Thymus (tissue), 11 donors: ENCODE measurements at regions not wholly inside any gene's neighbourhood (a gene's known extent, or its start where the extent isn't known, plus 50 kb on each side); places are given as distances from the start of the nearest gene placed in this dataset.

Source experiments
- DNase-seq, 9 donors: peaks; one replicate each; pipeline ENCODE4 v3.0.0-alpha.2; 2013; ENCODE audit warnings: low spot score in 9 of 9, low read depth in 6 of 9, missing footprints in 1 of 9
- H3K27ac ChIP-seq, 2 donors: one replicate each; pipeline ENCODE4 v1.5.1; 2013; ENCODE audit warnings: control low read depth in 1 of 2, low read depth in 1 of 2, low read length in 1 of 2, mild to moderate bottlenecking in 1 of 2, moderate library complexity in 1 of 2
- H3K27me3 ChIP-seq, 2 donors: one replicate each; pipeline ENCODE4 v1.5.1; 2013; ENCODE audit warnings: low read length in 1 of 2; ENCODE audit not compliant: control insufficient read depth in 2 of 2, insufficient read depth in 1 of 2
- H3K36me3 ChIP-seq, 2 donors: one replicate each; pipeline ENCODE4 v1.5.1; 2013; ENCODE audit warnings: low read length in 1 of 2, mild to moderate bottlenecking in 1 of 2, moderate library complexity in 1 of 2; ENCODE audit not compliant: control insufficient read depth in 2 of 2, insufficient read depth in 2 of 2
- H3K4me1 ChIP-seq, 2 donors: one replicate each; pipeline ENCODE4 v1.5.1; 2013; ENCODE audit warnings: low read length in 2 of 2; ENCODE audit not compliant: control insufficient read depth in 2 of 2, insufficient read depth in 2 of 2
- H3K4me3 ChIP-seq, 2 donors: one replicate each; pipeline ENCODE4 v1.5.1; 2013; ENCODE audit warnings: low read length in 2 of 2, control low read depth in 1 of 2, mild to moderate bottlenecking in 1 of 2
- H3K9me3 ChIP-seq, 2 donors: one replicate each; pipeline ENCODE4 v1.5.1; 2013; ENCODE audit warnings: low read length in 1 of 2, mild to moderate bottlenecking in 1 of 2; ENCODE audit not compliant: control insufficient read depth in 2 of 2, insufficient read depth in 1 of 2
- WGBS: extraction: QIAGEN DNeasy Blood & Tissue Kit; methylation state at CpG from one replicate; pipeline ENCODE4 v1.1.7; 2013; 5-methylcytosine and 5-hydroxymethylcytosine counted together
- donor health status: healthy.

DNA sequence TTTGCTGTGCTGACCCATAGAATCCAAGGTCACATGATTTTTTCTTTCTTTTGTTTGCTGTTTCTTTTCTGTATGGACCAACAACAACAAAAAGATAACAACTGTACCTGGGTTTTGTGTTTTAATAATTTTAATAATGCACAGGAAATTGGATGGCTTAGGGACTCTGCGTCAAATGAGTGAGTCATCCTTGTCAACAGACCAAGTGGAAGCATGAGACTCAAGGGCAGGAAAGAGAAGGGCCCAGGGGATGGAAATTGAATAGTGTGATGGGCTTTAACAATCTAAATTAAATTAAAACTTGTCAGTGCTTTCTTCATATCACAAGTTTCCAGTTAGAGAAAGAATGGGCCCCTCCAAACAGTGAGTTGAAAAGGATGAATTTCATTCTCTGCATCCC is 413.0 kb downstream of the PREX1 start:
- Histone ChIP-seq H3K27me3 (no peaks in the 10 kb centered on the region), H3K4me1 (no peaks in the 10 kb centered on the region), H3K36me3 (no peaks in the 10 kb centered on the region), H3K4me3 (no peak overlapping the region), H3K27ac (no peak overlapping the region), H3K9me3 (no peaks in the 10 kb centered on the region)
- 80% methylated on average over 1 of the region's 1 CpG for whole genome bisulfite sequencing
- no peak for DNase-seq

DNA sequence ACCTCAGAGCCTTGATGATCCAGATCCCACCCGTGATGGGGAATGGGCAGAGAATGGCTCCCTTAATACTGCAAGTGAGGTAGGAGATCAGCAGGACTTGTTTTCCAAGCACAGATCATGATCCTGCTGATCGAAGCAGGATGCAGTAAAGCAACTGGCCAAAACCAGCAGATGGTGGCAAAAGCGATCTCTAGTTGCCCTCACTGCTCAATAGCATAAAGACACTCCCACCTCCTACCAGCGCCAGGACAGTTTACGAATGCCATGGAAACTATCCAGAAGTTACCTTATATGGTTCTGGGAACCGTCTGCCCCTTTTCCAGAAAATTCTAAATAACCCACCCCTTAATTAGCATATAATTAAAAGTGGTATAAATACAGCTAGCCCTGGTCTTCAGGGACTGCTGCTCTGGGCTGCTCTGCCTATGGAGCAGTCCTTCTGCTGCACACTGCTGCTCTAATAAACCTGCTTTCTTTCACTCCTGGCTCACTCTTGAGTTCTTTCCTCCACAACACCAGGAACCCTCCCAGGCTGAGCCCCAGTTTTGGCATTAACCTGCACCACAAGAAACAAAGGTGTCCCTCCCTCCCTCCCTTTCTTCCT is 415.8 kb downstream of the PREX1 start:
- WGBS: 91% methylated on average over 6 of the region's 6 CpGs
- H3K4me3 ChIP-seq: no peak overlapping the region
- H3K27me3 ChIP-seq: no peaks in the 10 kb centered on the region
- no peaks in the 10 kb centered on the region for H3K9me3 ChIP-seq
- H3K4me1 ChIP-seq: no peaks in the 10 kb centered on the region
- H3K27ac ChIP-seq: no peak overlapping the region
- H3K36me3 ChIP-seq: no peaks in the 10 kb centered on the region
- no peak for DNase-seq

DNA sequence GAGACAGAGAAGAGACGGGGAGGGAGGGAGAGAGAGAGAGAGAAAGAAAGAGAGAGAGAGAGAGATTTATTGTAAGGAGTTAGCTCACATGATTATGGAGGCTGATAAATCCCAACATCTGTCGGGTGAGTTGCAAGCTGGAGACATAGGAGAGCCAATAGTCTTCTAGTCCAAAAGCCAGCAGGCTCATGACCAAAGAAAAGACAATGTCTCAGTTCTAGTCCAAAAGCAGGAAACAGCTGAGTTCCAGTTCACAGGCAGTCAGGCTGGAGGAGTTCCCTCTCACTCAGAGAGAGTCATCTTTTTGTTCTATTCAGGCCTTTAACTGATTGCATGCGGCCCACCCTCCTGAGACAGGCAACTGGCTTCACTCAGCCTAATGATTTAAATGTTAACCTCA is 416.6 kb downstream of the PREX1 start:
- WGBS: 93% methylated on average over 3 of the region's 3 CpGs
- DNase-seq: no peak
- Histone ChIP-seq H3K36me3 (no peaks in the 10 kb centered on the region), H3K4me3 (no peak overlapping the region), H3K4me1 (no peaks in the 10 kb centered on the region), H3K27ac (no peak overlapping the region), H3K9me3 (no peaks in the 10 kb centered on the region), H3K27me3 (no peaks in the 10 kb centered on the region)

DNA sequence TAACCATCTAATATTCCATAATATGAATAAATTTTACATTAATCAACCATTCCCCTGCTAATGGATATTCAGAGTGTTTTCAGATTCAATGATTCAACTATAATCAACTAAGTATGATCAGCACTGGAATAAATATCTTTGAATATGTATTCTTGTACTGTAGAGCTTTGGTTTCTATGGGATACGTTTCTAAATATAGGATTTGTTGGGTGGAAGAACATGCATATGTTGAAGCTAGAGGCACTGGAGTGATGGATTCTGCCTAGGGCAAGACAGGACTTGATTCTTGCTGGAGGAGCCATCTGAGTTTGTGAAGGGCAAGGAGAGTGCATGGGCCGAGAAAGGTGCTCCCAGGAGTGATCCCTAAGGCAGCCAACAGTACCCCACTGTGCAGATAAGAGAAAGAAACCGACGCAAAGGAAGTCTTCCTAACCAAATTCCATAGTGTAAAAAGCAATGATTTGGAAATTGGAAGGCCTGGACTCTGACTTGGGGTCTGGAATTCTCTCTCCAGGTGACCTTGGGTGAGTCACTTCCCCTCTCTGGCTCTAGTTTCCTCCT is 418.7 kb downstream of the PREX1 start:
- Histone ChIP-seq H3K4me3 (no peak overlapping the region), H3K27ac (no peak overlapping the region), H3K4me1 (peaks cover 0 to 3% of the 10 kb centered on the region in 2 donors), H3K27me3 (no peaks in the 10 kb centered on the region), H3K9me3 (no peaks in the 10 kb centered on the region), H3K36me3 (no peaks in the 10 kb centered on the region)
- WGBS: 93% methylated on average over 4 of the region's 4 CpGs
- DNase-seq: no peak

DNA sequence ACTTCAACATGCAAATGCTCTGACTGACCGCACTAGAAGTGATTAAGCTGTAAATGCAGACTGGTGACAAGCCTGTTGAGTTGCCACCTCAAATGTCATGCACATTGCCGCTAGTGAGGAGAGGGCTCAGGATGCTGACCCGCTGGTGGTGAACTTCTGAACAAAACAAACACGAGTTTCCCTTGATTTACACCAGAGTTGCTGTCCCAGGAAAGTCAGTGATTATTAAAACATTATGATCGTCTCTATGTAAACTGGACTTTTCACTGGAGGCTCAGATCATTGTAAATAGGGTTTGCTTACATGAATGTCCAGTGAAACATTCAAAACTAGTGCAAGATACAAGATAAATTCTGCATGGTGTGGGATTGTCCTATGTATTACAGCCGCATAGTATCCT is 420.1 kb downstream of the PREX1 start:
- no peak overlapping the region for H3K4me3 ChIP-seq
- WGBS: 88% methylated on average over 6 of the region's 6 CpGs

DNA sequence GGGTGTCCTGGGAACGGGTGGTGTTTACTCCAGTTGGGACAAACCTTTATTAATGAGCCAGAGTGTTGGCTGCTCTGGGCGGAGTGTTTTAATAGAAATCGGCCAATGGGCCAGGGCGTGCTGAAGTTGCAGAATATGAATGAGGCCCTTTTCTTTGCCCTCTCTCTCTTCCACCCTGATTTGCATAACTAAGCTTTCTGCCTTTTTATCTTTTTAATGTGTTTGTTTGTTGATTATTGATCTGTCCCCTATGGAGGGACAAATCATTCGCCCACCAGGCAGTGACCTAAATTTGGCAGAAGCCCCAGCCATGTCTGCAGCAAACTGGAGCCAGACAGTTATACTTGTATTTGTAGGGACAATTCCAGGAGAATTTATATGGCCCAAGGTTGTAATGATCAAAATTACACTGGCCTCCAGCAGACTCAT is 420.9 kb downstream of the PREX1 start:
- Histone ChIP-seq H3K27ac (no peak overlapping the region), H3K27me3 (no peaks in the 10 kb centered on the region), H3K4me3 (no peak overlapping the region), H3K9me3 (no peaks in the 10 kb centered on the region), H3K4me1 (peaks cover 0 to 3% of the 10 kb centered on the region in 2 donors), H3K36me3 (no peaks in the 10 kb centered on the region)
- WGBS: 96% methylated on average over 5 of the region's 5 CpGs
- DNase-seq: no peak

More for the DNA sequence above, 420.1 kb downstream of the PREX1 start:
- Histone ChIP-seq H3K9me3 (no peaks in the 10 kb centered on the region), H3K4me1 (peaks cover 0 to 3% of the 10 kb centered on the region in 2 donors), H3K27me3 (no peaks in the 10 kb centered on the region), H3K27ac (no peak overlapping the region), H3K36me3 (no peaks in the 10 kb centered on the region)
- no peak for DNase-seq

DNA sequence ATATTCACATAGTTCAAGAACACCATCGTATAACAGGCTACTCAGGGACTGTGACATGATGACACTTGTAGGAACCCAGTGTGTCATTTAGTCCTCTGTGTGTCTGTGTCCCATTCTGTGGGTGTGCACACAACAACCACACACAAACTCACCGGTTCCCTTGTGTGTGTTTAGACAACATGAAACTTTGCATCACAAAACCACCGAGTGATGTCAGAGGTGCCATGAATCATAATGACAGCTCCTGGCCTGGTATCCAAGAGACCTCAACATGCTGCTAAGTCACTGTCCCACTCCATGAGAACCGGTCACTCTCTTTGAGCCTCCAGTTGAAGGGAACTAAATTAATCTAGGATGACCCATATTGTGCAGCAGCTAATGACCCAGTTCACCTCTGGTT is 421.3 kb downstream of the PREX1 start:
- DNase-seq: no peak
- Histone ChIP-seq H3K27me3 (no peaks in the 10 kb centered on the region), H3K36me3 (no peaks in the 10 kb centered on the region), H3K27ac (no peak overlapping the region), H3K4me3 (no peak overlapping the region), H3K9me3 (no peaks in the 10 kb centered on the region), H3K4me1 (peaks cover 0 to 3% of the 10 kb centered on the region in 2 donors)
- 88% methylated on average over 4 of the region's 4 CpGs for WGBS

DNA sequence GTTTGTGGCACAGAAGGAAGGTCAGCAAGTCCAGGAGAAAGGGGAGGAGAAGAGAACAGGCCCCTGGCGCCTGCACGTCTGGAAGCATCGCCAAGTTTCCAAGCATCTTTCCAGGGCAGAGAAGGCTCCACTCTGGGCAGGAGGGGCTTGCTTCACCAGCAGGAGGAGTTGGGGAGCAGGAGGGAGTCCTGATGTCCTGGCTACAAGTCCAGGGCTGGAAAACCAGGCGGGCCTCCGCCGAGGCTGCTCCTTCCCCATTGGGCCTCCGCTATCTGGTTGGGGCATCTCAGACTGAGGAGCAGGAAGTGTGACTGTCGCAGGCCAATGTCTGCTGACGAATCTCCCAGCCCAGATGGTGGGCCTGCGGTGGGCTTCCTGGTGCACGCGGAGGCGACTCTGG is 421.9 kb downstream of the PREX1 start:
- peaks cover 0 to 3% of the 10 kb centered on the region in 2 donors for H3K4me1 ChIP-seq
- H3K4me3 ChIP-seq: no peak overlapping the region
- H3K36me3 ChIP-seq: no peaks in the 10 kb centered on the region
- H3K9me3 ChIP-seq: no peaks in the 10 kb centered on the region
- 38% methylated on average over 13 of the region's 13 CpGs for WGBS
- DNase-seq: peak in 1 of 9 donors; percentile 18
- H3K27ac ChIP-seq: no peak overlapping the region
- H3K27me3 ChIP-seq: no peaks in the 10 kb centered on the region

DNA sequence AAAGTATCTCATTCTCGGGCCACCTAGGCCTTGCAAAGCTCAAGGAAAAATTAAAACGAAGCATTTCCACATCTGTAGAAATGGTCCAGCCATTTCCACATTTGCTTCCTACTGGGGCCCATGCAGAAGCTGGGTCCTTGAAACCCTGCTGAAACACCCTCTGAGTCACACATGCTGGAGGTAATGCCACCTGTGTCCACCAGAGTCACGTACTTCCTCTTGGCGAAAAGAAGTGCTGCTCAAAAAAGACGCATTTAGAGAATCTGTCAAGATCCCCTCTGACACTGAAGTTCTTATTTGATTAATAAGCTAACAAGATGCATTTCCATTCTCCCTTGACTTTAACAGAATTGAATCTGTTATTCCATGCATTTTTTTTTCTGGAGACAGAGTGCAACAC is 423.2 kb downstream of the PREX1 start:
- no peak overlapping the region for H3K27ac ChIP-seq
- H3K9me3 ChIP-seq: no peaks in the 10 kb centered on the region
- no peaks in the 10 kb centered on the region for H3K36me3 ChIP-seq
- DNase-seq: peak in 1 of 9 donors; percentile 7
- no peak overlapping the region for H3K4me3 ChIP-seq
- 80% methylated on average over 5 of the region's 5 CpGs for WGBS
- peaks cover 0 to 3% of the 10 kb centered on the region in 2 donors for H3K4me1 ChIP-seq
- peaks cover 0 to 4% of the 10 kb centered on the region in 2 donors for H3K27me3 ChIP-seq
